COLO668 (cell line): ENCODE measurements at regions not wholly inside any gene's neighbourhood (a gene's known extent, or its start where the extent isn't known, plus 50 kb on each side); places are given as distances from the start of the nearest gene placed in this dataset.
"Not testable (repeated sequence)": the region's sequence is repeated elsewhere in the genome, so short reads cannot be mapped to it uniquely, and the experiment has no call there.

Source experiments
- DNase-seq: peaks from one replicate; lab custom pipeline; 2025; ENCODE audit not compliant: unreplicated experiment; lab: John Stamatoyannopoulos, UW

DNA sequence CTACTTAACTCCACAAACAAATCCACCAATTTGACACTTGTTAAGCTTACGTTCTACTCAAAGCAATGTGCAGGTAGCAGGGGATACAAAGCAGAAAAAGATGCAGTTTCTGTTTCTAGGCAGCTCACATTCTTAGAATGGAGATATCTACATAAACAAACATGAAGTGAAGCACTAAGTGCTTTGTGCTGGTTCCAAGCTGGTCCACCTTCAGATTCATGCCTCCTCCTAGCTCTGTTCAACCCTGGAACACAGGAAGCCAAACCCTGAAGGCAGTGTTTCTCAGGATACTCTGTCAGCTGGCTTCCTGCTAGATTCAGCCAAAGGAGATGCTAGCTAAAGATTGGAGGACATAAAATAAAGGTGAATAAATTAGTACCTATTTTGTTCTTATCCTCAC lies 55.3 kb upstream of the NOL4 start:
- DNase-seq, result no peak

DNA sequence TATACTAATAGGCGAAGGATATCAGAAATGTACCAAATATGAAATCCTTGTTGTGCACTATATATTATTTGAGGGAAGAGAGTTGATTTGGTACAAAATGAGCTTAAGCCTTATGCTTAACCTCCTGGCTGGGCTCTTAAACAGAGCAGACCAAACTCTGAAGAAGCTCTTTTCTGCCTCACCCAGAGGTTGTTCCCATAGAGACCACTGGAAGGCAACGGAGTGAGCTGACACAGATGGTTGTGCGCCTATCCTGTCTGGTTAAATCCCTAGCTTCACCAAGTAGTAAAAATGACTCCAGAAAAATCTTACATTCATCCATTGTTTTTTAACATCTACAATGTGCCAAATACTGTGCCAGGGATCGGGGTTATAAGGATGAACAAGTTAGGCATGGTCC lies 55.9 kb upstream of the NOL4 start:
- no peak for DNase-seq

DNA sequence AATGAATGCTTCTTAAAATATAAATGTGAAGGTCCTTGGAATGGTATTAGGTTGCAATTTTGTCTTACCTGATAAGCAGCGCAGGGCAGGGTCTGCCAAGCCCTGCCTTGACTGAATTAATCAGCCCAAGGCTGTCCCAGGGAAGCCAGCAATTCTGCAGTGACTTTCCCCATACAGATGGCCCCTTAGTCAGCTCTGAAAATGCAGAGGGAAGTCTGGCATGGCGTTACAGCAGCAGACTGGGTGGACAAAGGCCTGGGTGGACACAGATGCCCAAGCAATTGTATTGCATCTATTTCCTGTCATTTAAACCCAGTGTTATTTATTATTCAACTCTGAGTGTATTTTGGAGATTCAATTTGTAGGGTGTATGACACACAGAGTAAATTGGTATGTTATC lies 56.6 kb upstream of the NOL4 start:
- peak; percentile 64 for DNase-seq

DNA sequence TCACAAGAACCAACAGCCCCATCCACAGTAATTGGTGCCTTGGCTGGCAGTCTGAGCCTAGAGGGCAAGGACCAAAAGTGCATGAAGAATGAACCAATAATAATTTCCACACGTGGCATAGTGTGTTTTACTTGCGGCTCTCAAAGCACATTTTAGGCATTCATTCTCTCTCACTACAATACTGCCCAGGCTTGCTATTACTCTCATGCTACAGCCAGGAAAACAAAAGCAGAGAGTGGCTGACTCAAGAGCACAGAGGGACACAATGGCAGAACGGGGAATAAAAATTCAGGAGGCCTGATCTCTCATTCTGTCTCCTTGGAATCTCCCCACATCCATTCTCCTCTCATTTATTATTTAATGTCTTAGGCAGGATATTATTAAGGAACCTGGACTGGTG lies 57.0 kb upstream of the NOL4 start:
- peak; percentile 64 for DNase-seq

DNA sequence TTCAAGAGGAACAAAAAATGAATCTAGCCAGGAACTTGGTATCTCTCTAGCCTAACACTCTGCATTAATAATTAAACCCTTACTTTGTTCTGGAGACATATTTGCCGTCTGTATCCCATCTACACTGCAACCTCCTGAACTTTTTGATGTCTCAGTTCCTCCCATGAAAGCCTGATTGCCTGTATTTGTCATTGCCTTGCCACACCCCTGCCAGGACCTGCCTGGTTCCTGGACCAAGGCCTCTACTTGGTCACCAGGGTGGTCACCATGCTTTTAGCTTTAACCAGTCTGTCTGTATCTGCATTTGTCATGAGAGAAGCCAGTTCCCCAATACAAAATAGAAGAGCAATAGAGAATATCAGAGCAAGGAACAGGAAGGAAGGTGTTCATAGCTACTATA lies 58.8 kb upstream of the NOL4 start:
- no peak for DNase-seq

DNA sequence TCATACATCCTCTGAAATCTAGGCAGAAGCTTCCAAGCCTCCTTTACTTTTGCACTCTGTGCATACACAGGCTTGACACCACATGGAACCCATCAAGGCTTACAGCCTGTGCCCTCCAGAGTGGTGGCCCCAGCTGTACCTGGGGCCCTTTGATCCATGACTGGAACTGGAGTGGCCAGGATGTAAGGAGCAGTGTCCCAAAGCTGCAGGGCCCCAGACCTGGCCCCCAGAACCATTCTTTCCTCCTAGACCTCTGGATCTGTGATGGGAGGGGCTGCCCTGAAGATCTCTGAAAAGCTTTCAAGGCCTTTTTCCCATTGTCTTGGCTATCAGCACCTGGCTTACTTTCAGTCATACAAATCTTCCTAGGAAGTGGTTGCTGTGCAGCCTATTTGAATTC lies 63.1 kb upstream of the NOL4 start:
- DNase-seq, result no peak

DNA sequence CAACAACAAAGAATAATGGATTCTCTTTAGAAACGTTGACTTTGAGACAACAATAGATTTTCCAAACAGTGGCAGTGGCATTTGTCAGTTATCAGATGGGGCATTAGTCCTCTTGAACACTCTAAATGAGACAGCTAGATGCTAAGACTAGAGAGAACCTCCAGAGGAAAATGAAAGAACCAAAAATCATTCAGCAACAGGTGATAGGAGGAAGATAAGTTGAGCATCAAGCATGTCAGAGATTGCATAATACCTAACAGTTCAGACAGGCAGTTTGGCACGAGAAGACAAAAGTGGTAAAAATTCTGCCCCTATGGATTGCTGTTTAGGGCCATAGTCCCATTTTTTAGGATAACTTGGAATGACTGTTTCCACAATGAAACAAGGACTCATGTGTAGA lies 67.9 kb upstream of the NOL4 start:
- no peak for DNase-seq

DNA sequence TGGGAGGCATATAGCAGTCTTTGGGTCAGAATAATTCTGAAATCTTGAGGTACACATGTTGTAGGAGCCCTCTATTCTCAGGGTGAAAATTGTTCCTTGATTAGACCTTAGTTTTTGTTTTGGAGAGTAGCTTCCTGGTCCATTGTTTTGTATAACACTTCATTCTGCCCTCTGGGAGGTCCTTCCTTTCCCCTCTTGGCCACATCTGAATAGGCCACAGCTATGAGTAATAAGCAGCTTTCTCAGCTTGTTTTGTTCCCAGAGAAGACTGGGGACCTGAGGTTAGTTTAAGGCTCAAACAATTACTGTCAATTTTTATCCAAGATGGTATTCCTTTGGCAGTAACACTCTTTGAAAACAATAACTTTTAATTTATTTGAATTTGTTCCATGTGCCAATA lies 72.6 kb upstream of the NOL4 start:
- DNase-seq, result no peak

DNA sequence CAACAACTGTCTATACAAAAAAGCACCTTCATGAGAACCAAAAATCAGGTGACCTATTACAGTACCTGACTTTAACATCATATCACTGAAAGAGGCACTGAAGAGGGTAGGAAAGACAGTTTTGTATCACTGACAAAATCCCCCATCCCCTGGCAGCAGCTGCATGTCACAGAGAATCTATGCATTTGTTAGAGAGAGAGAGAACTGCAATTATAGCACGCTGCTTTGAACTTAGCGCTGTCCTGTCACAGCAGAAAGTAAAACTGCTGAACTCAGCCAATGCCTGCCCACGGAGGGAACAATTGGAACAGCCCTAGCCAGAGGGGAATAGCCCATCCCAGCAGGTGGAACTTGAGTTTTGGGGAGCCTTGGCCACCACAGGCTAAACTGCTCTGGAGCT lies 75.1 kb upstream of the NOL4 start:
- DNase-seq, result no peak

DNA sequence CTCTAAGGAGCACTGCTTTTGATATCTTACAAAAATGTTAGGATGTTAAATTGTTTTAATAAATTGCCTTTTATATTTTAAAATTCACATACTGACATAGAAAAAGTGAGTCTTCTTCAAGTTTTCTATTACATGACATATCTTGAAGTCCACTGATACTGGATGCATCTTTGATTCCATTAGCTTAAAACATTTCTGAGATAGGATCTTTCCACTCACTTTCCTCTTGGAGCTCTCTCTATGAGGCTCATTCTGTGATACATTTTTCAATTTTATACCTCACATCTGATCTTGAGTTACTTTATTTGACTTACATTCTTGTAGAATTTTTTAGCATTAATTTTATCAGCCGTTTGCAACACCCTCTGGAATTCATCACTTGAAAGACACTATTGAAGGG lies 86.8 kb upstream of the NOL4 start:
- no peak for DNase-seq

DNA sequence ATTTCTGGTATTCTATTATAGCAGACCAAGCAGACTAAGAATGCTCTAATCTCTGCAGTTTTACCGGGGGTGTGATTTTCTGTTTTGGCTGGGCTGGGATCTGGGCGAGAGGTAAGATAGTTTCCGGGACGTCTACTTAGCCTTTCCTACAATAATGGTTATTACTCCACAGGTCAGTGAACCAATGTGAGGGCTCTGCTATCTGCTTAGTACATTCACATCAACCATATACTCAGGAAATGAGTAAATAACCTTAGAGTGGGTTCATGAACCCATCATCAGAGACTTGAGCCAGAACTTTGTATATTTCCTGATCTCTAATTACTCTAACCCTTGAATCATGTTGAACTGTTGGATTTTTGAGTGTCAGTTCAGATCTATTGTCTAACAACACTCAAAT lies 90.1 kb upstream of the NOL4 start:
- DNase-seq, result no peak

DNA sequence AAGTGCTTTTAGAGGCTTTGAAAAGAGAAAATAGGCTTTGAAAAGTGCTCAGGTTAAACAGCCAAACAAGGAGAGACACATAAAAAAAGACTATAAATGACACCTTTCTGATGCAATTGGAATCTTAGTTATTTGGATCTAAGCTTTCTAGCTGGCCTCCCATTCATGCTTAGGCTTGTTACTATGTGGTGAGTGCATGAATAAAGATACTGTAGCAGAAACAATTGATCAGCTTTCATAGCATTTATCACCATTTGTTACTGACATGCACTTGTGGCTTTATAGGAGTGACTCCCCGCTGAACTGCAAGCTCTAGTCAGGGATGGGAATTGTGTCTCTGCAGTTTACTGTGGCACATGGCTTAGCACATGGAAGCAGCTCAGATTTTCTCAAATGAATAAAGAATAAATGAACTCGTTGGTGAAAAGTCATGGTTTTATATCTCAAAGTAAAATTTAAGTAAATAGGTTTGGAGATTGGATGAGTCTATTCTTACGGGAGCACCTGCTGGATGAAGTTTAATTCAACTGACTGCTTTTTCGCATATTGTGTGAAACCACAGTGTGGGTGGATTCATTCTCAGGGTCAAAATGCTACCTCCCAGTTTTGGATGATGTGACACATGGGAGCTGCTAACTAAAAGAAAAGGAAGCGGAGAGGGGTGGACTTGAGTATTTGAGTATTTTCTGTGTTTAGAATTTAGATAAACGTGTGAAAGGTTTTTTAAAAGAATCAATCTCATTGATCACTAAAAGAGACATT lies 91.1 kb upstream of the NOL4 start:
- no peak for DNase-seq

DNA sequence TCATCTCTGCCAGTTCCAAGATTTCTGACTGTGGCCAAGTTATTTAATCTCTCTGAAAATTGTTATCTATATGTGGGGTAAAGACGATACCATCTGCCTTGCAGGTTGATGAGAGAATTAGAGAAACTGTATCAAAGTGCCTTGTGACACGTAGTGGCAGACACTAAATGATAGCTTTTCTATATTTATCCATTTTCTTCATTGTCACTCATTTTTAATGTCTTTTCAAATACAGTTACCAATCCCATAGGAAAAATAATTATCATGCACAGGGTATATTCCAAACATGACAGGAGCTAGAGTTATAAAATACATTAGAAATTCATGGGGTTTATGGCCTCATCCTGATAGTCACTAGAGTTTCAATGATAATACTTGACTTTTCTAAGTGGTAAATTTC lies 95.6 kb upstream of the NOL4 start:
- DNase-seq, result no peak

DNA sequence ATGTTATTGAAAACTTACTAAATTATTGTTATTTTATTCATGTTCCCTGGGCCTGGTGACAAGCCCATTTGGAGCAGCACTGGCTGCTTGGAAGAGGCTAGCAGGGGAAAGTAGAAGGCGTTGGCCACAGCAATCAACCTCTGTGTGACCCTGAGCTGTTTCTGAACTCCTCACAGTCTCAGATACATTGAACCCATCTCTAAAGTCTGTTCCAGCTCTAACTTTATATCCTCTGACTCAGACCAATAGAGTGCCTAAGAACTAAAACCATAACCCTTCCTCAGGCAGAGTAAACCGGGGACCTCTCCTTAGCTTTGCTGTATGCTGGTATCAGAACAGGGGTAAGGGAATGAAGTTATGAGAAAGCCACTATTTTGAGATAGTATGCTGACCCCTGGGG lies 96.4 kb upstream of the NOL4 start:
- DNase-seq, result no peak

DNA sequence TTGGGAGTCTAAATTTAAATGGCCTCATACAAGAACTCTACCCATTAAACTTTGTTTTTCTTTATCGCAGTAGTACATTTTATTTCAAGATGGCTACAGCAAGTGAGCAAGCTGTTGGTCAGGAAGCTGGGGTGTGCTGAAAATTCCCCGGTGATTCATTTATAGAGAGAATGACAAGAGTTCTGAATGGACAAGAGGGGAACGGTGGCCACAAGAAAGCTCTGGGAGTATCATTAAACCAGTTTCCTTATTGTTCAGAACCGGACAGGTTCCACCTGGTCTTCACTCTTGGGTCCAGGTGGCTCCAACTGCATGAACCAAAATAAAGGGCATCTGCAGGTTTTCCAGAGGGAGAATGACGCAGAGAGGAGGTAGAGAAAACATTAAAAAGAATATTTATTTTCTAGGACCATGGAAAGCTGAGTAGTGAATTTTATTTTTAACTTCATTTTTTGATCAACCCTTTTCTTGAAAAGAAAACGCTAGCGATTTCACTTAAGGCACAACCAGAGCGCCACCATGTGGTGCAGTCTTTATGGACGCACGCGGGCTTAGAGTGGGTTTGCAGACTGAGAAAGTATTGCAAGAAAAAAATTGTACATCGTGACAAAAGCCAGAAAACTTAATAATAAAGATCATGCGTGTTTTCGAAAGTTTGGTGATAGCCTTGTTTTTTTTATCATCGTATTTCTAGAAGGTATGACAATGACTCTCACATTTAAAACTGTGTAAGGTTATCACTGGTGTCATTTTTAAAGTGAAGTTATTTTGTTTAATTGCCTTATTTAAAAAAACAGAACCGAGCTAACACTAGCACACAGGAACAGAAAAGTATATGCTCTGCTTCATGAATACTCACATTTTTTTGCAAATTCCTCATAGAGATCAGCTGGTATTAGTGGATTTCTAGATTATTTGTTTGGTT lies 97.9 kb upstream of the NOL4 start:
- peak; percentile 78 for DNase-seq

DNA sequence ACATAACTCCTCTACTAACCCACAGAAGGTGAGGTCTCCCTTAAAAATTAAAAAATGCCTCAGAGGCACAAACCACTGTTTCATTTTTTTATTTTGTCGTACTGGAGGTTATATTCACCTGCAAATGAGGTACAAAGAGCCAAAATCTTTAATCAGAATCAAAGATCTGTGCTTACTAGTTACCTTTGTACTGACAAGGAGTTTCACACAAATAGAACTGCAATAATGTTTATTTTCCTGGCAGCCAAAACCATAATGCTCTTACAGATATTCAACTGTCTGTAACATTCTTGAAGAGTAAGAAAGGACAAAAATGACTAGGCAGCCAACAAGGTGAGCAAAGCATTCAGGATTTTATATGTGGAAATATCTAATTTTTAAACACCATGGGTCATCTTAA lies 105.1 kb upstream of the NOL4 start:
- no peak for DNase-seq

DNA sequence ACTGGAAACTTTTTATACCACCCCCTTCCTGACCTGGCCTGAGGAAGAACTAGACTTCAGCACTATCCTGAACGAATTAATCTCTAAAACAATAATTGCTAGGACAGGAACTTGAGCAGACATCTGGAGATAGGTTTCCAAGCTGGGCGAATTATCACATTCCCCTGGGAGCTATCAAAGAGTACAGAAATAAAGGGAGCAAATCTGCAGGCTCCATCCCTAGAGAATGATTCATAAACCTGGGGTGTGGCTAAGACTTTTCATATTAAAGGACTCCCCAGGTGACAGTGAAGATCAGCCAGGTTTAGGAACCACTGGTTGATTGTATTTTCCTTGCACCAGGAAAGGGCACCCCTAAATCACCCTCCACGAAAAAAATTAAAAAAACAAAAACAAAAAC lies 105.6 kb upstream of the NOL4 start:
- DNase-seq, result no peak

DNA sequence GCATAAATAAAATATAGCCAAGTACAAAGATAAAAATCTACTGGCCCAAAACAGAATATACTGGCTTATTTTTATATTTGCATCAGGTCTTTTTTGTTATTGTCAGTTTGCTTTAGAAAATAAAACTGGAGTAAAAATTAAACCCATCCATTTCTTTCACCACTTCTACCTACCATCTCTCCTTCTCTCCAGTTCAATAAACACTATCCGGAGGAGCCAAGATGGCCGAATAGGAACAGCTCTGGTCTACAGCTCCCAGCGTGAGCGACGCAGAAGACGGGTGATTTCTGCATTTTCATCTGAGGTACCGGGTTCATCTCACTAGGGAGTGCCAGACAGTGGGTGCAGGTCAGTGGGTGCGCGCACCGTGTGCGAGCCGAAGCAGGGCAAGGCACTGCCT lies 106.2 kb upstream of the NOL4 start:
- DNase-seq, result not testable (repeated sequence)

DNA sequence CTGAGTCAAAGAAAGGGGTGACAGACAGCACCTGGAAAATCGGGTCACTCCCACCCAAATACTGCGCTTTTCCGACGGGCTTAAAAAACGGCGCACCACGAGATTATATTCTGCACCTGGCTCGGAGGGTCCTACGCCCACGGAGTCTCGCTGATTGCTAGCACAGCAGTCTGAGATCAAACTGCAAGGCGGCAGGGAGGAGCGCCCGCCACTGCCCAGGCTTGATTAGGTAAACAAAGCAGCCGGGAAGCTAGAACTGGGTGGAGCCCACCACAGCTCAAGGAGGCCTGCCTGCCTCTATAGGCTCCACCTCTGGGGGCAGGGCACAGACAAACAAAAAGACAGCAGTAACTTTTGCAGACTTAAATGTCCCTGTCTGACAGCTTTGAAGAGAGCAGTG lies 106.6 kb upstream of the NOL4 start:
- not testable (repeated sequence) for DNase-seq

DNA sequence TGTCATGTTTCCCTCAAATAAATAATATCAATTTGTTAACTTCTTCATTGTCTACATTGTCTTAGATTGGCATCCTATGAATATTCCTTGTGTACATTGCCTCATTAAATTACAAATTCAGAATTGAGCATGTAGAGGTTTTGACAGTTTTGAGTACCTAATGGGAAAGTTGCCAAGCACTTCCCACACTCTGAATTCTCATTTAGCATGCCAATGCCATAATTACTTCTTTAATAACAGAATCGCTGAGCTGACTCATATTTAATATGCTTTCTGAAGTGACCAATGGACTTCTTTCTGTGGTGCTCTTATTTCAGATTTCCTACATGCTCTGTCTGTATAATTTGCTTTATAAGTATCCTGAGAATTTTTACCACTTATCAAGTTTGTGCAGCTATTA lies 114.4 kb upstream of the NOL4 start:
- peak; percentile 39 for DNase-seq

DNA sequence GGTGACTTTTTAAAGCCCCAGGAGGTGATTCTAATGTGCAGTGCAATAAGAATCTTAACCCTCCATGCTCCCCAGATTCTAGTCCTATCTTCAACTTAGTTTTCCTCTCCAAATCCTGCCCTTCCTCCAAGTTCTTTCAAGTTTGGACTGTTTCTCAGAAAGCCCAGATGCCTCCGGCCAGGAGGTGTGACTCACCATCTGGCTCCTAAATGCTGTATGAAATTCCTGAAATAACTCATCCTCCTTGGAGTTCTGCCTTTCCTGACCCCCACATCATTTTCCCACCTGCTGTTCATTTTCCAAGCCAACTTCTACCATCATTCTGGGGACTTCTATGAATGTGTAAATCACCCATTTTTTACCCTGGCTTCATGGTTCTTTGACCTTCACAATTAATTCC lies 118.2 kb upstream of the NOL4 start:
- DNase-seq, result no peak

DNA sequence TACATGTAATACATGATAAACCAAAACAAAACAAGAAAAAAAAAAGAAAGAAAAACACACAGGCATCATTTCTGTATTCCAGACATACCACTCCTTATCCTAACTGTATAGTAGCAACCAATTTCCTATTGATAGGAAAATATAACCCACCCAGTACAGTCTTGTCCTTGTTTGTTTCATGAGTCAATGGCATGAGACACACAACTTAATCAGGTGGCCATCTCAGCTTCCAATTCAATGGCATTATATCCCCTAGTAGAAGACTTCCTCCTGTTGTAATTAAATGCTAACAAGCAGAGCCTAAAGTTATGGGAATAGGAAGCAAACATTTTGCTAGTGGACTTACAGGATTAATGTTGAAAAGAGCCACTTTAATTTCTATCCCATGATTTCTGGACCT lies 121.0 kb upstream of the NOL4 start:
- DNase-seq, result no peak
